Colonic mucosa (tissue), 4 donors: ENCODE measurements at regions not wholly inside any gene's neighbourhood (a gene's known extent, or its start where the extent isn't known, plus 50 kb on each side); places are given as distances from the start of the nearest gene placed in this dataset.

Source experiments
- DNase-seq: peaks from one replicate; pipeline ENCODE4 v3.0.0-alpha.2; 2020
- H3K27ac ChIP-seq: fragments of 200-600 bp; one replicate; pipeline ENCODE4 v1.8.0; 2021
- H3K27me3 ChIP-seq: fragments of 200-600 bp; one replicate; pipeline ENCODE4 v1.8.0; 2021
- H3K36me3 ChIP-seq: fragments of 200-600 bp; one replicate; pipeline ENCODE4 v1.8.0; 2021
- H3K4me1 ChIP-seq: fragments of 200-600 bp; one replicate; pipeline ENCODE4 v1.8.0; 2021; ENCODE audit warnings: mild to moderate bottlenecking
- H3K4me3 ChIP-seq: fragments of 200-600 bp; one replicate; pipeline ENCODE4 v1.8.0; 2021
- H3K9ac ChIP-seq, 2 donors: one replicate each; pipeline ENCODE4 v1.7.0; 2013; ENCODE audit warnings: control low read depth in 2 of 2, low read depth in 2 of 2, low read length in 2 of 2
- H3K9me3 ChIP-seq: fragments of 200-600 bp; one replicate; pipeline ENCODE4 v1.8.0; 2021
- CTCF ChIP-seq: fragments of 200-600 bp; IDR thresholded peaks from one replicate; pipeline ENCODE4 v1.8.0; 2022; ENCODE audit warnings: antibody characterized with exemption, mild to moderate bottlenecking
- intact Hi-C: fragments of 100-400 bp; cut with DNase I; formaldehyde crosslinking; loops from one replicate; pipeline ENCODE4 v1.14.1; 2022
- donor health status: healthy.
- donor health status: DM: no; HTN: no; CAD: no.
- donor health status: DM: no; HTN: no; CAD: no.

DNA sequence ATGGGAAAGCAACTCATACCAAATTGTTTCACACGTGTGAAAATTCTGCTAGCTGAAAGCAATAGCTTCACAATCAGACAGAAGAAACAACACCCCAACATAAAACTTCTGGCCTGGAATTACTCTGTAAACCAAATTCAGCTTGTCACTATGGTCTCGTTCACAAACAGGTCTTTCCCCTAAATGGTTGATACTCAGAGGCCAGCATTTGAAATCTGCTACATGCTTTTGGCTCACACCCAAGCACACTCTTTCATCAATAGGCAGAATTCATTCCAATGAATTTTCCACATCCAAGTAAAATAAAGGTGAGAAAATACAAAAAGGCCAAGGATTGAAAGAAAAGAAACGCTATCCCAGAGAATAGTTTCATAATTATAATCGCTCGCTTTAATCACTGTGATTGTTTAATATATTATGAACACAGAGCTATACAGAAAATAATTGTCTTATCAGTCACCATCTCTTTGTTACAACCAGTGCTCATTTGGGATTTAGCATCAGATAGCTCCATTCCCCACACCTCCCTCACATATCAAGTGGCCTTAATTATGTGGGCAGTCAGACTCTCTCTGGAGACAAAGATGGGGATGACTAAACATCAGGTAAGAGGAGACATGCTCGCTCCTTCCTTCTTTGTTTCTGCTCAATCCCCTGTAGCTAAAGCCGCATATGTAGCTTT lies 503.8 kb upstream of the ARRDC4 start:
- intact Hi-C loops = no loop called here
- Histone ChIP-seq H3K4me1 (no peaks in the 10 kb centered on the region), H3K27me3 (no peaks in the 10 kb centered on the region), H3K9ac (no peak overlapping the region), H3K36me3 (no peaks in the 10 kb centered on the region), H3K27ac (no peak overlapping the region), H3K4me3 (no peak overlapping the region), H3K9me3 (no peaks in the 10 kb centered on the region)
- TF ChIP-seq CTCF = no peak
- no peak for DNase-seq

DNA sequence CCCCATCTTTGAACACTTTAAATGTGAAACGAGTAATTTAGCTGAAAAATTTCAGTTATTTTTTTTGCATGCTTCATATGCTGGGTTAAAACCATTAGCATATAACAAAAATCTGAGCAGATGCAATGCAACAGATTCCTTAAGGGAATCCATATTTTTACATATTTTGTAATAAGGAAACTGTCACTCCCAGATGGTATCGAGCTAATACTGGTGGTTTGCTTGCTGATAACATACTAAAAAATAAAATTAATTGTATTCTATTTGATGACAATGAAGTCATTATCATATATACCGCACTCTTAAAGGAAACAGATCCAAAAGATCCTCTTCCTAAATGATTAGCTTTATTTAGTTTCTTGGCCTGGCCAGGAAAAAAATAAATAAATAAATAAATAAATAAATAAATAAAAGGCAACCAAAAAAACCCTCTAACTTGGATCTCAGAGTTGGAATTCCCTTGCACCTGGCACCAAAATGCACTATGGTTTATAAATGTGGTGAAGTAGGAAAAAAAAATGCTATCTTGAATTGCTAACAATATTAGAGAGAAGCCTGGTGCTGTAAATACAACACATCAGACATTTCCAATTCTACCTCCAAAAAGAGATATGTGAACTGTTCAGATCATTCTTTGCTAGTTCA lies 503.2 kb upstream of the ARRDC4 start:
- Histone ChIP-seq H3K36me3 (no peaks in the 10 kb centered on the region), H3K9ac (no peak overlapping the region), H3K4me3 (no peak overlapping the region), H3K27ac (no peak overlapping the region), H3K4me1 (no peaks in the 10 kb centered on the region), H3K27me3 (no peaks in the 10 kb centered on the region), H3K9me3 (no peaks in the 10 kb centered on the region)
- no peak for DNase-seq
- intact Hi-C loops = no loop called here
- TF ChIP-seq CTCF = no peak

DNA sequence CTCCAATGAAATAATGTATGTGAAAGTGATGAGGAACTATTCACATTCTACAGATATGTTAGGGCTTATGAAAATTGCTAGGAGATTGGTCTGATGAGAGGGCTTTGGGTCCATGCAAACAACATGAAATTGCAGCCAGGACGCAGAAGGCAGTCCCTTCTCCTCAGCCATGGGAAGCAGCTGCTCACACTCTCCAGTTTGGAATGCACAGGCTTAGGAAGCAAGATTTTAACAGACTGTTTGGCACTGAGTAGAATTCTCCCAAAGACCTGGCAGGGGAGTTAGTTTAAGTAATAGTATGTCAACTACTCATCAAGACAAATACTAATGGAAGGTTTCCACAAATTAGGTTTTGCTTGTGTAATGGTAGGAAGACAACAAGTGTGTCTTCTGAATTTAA lies 500.7 kb upstream of the ARRDC4 start:
- Histone ChIP-seq H3K27me3 (no peaks in the 10 kb centered on the region), H3K27ac (no peak overlapping the region), H3K4me3 (no peak overlapping the region), H3K9me3 (no peaks in the 10 kb centered on the region), H3K4me1 (no peaks in the 10 kb centered on the region), H3K9ac (no peak overlapping the region), H3K36me3 (no peaks in the 10 kb centered on the region)
- no peak for DNase-seq
- intact Hi-C loops = no loop called here
- TF ChIP-seq CTCF = no peak

GRCh38 chr15:97461226-97461625 lies 499.3 kb upstream of the ARRDC4 start:
- Histone ChIP-seq H3K9me3 (no peaks in the 10 kb centered on the region), H3K4me3 (no peak overlapping the region), H3K27me3 (no peaks in the 10 kb centered on the region), H3K27ac (no peak overlapping the region), H3K4me1 (no peaks in the 10 kb centered on the region), H3K9ac (no peak overlapping the region), H3K36me3 (no peaks in the 10 kb centered on the region)
- no peak for TF ChIP-seq CTCF
- DNase-seq = no peak
- intact Hi-C loops = no loop called here

DNA sequence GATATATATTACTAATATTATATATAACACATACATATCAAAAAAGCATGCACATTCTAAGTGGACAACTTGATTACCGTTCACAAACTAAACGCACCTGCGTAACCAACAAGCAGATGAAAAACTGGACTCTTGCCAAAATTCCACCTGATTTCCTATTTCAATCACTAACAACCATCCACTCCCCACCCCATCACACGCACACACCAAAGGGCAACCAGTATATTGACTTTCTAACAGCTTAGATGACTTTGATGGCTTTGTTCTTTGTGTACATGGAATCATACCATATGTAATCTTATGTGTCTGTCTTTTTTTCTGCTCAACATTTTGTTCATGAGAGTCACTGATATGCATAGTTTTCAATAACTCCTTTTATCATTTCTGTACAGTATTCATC lies 496.8 kb upstream of the ARRDC4 start:
- Histone ChIP-seq H3K27ac (no peak overlapping the region), H3K27me3 (no peaks in the 10 kb centered on the region), H3K36me3 (no peaks in the 10 kb centered on the region), H3K4me1 (no peaks in the 10 kb centered on the region), H3K9me3 (no peaks in the 10 kb centered on the region), H3K9ac (no peak overlapping the region), H3K4me3 (no peak overlapping the region)
- TF ChIP-seq CTCF = no peak
- intact Hi-C loops = no loop called here
- no peak for DNase-seq
